Astrocyte of the hippocampus (primary cell): ENCODE measurements at regions not wholly inside any gene's neighbourhood (a gene's known extent, or its start where the extent isn't known, plus 50 kb on each side); places are given as distances from the start of the nearest gene placed in this dataset.

Source experiments
- DNase-seq: peaks from one replicate; pipeline ENCODE4 v3.0.0; 2011; ENCODE audit warnings: low read depth, low spot score

GRCh38 chr5:175388531-175388930 lies 55.5 kb downstream of the DRD1 start:
- no peak for DNase-seq

GRCh38 chr5:175387144-175387543 lies 56.8 kb downstream of the DRD1 start:
- no peak for DNase-seq

GRCh38 chr5:175386526-175386925 lies 57.5 kb downstream of the DRD1 start:
- no peak for DNase-seq

- peak; percentile 91 for DNase-seq
These were observed 58.2 kb downstream of the DRD1 start for GRCh38 chr5:175385691-175386362.

GRCh38 chr5:175384724-175385552 lies 59.0 kb downstream of the DRD1 start:
- DNase-seq: no peak

DNA sequence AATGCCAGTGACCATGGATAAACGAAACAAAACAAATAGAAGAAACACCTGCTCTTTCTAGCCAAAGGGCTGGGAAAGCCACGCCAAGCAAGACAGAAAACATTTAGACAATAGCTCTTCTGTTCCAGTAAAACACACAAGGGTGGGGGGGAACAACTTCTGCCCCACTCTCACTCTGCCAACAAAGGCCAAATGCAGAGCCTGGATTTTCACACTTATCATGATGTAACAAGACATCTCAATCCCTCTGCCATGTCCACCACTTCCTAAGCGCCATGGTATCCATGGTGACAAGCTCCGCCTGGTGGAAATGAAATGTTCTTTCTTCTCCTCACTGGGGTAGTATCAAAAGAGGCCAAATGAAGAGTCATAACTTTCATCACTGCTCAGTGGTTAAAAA lies 60.6 kb downstream of the DRD1 start:
- no peak for DNase-seq

GRCh38 chr5:175382171-175382570 lies 61.8 kb downstream of the DRD1 start:
- DNase-seq: no peak

GRCh38 chr5:175381130-175381529 lies 62.9 kb downstream of the DRD1 start:
- DNase-seq: no peak

DNA sequence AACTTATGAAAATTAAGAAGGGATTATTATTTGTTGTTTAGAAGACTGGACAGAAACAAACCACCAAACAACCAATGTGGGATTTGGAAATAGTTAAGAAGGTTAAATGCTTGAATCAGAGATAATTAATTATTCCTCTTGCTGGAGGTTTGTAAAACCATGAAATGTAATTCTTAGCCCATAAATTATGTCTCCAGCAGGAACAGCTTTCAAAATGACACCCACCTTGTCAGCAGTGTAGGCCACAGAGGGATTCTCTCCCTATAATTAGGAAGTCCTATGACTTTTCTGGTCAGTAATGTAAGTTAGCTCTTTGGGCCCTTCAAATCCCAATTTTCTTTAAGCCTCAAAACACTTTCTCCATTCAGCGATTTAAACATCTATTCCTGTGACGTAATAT lies 63.3 kb downstream of the DRD1 start:
- no peak for DNase-seq

DNA sequence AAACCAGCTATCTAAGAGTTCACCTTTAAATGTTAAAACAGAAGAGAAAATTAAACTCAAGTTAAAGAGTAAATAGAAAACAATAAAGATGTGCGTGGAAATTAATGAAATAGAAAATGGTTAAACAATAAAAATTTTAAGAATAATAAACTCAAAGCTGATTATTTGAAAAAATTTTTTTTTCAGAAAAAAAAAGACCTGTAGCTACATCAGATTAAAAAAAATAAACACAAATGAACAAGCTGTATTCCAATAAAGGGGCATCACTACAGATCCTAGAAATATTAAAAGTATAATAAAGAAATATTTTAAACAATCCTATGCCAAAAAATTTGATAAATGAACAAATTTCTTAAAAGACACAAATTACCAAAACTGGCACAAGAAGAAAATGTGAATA lies 64.1 kb downstream of the DRD1 start:
- no peak for DNase-seq

- peak; percentile 57 for DNase-seq
These were observed 65.4 kb downstream of the DRD1 start for GRCh38 chr5:175378444-175379028.

GRCh38 chr5:175377816-175378215 lies 66.2 kb downstream of the DRD1 start:
- DNase-seq: no peak

GRCh38 chr5:175374166-175374875 lies 69.7 kb downstream of the DRD1 start:
- DNase-seq: no peak

DNA sequence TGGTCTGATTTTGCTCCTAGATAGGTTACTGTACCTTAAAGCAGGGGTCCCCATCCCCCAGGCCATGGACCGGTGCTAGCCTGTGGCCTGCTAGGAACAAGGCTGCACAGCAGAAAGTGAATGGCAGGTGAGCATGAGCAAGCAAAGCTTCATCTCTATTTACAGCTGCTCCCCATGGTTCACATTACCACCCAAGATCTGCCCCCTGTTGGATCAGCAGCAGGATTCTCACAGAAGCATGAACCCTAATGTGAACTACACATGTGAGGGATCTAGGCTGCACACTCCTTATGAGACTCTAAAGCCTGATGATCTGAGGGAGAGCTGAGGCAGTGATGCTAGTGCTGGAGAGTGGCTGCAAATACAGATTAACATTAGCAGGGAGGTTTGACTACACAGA lies 78.1 kb downstream of the DRD1 start:
- DNase-seq: no peak

GRCh38 chr5:175363300-175363699 lies 80.7 kb downstream of the DRD1 start:
- no peak for DNase-seq

GRCh38 chr5:175357995-175358394 lies 86.0 kb downstream of the DRD1 start:
- DNase-seq: no peak

DNA sequence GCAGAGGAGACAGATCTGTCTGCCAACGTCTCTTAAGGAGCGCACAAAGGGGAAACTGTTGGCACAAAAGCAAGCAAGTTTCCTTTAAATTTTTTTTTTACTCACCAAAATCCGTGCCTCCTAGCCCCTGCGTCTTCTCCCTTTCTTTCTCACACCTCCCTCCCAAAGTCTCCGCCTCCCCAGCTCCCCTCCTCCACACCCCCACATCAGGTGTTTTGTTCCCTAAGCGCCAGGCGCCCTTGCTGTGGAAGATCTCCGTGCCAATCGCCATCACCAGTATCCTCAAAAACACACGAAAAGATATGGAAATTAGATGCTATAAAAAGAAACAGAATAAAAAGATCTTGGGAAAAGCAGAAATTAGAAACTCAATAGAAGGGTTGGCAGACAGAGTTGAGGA lies 87.6 kb downstream of the DRD1 start:
- DNase-seq: no peak

GRCh38 chr5:175354964-175355363 lies 89.0 kb downstream of the DRD1 start:
- DNase-seq: no peak

GRCh38 chr5:175353926-175354325 lies 90.1 kb downstream of the DRD1 start:
- DNase-seq: no peak

GRCh38 chr5:175351897-175352590 lies 91.9 kb downstream of the DRD1 start:
- DNase-seq: peak; percentile 9

GRCh38 chr5:175351126-175351525 lies 92.9 kb downstream of the DRD1 start:
- no peak for DNase-seq

DNA sequence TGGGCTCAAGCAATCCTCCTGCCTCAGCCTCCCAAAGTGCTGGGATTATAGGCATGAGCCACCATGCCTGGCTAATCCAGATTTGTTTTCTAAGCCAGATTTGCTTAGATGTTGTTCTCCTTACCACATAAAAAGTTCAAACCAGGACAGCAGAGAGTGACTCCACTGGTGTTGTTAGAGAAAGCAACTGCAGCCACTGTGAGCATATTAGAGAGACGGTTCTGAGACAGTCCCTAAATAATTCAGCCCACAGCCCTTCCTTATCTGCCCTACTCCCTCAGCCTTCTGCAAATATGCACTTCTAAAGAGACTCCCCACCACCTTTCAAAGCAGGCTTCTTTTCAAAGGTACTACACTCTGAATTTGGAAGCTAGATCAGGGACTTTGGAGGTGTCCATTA lies 96.1 kb downstream of the DRD1 start:
- no peak for DNase-seq
